Caco-2 (cell line): ENCODE measurements at regions not wholly inside any gene's neighbourhood (a gene's known extent, or its start where the extent isn't known, plus 50 kb on each side); places are given as distances from the start of the nearest gene placed in this dataset.
"Not testable (repeated sequence)": the region's sequence is repeated elsewhere in the genome, so short reads cannot be mapped to it uniquely, and the experiment has no call there.

Source experiments
- BruUV-seq: library from RNA; stranded (reverse); fragments of 400-500 nt; replicated peaks from 2 replicates; lab custom pipeline; 2021; lab: Mats Ljungman, UMichigan
- CTCF ChIA-PET: fragments of 300-600 bp; sonication (Branson Sonifier 250); formaldehyde crosslinking; loops from one replicate; lab custom pipeline; 2022; ENCODE audit warnings: antibody characterized with exemption; lab: Charles Lee
- POLR2A ChIA-PET: fragments of 300-600 bp; sonication (Branson Sonifier 250); formaldehyde crosslinking; loops from one replicate; lab custom pipeline; 2022; ENCODE audit warnings: antibody characterized with exemption; lab: Charles Lee
- DNase-seq, 2 experiments: peaks; one replicate each; pipeline versions ENCODE4 v3.0.0 to v3.0.0-alpha.2; 2020 to 2022
- H3K27me3 ChIP-seq: replicated peaks from 2 replicates; pipeline ENCODE4 v1.6.0; 2011; ENCODE audit warnings: low read length; ENCODE audit not compliant: control insufficient read depth, insufficient read depth
- H3K36me3 ChIP-seq: 2 replicates; pipeline ENCODE4 v1.5.1; 2011; ENCODE audit warnings: low read length; ENCODE audit not compliant: control insufficient read depth, insufficient read depth
- H3K4me1 ChIP-seq: fragments of 250-450 bp; sonication (Bioruptor Pico); 2 replicates; pipeline ENCODE4 v1.5.1; 2020; ENCODE audit warnings: mild to moderate bottlenecking
- H3K4me3 ChIP-seq: 2 replicates; pipeline ENCODE4 v1.5.1; 2011; ENCODE audit warnings: low read depth, mild to moderate bottlenecking, control low read depth, low read length
- H3K9me3 ChIP-seq: fragments of 250-450 bp; sonication (Bioruptor Pico); 2 replicates; pipeline ENCODE4 v1.5.1; 2020; ENCODE audit warnings: mild to moderate bottlenecking, moderate library complexity
- H3K27ac Mint-ChIP-seq: one replicate; pipeline ENCODE4 v1.8.0; 2022; ENCODE audit warnings: mixed read lengths; ENCODE audit not compliant: unreplicated experiment
- H3K27me3 Mint-ChIP-seq: one replicate; pipeline ENCODE4 v1.8.0; 2022; ENCODE audit warnings: mixed read lengths; ENCODE audit not compliant: insufficient read depth, unreplicated experiment
- H3K36me3 Mint-ChIP-seq: one replicate; pipeline ENCODE4 v1.8.0; 2022; ENCODE audit warnings: mild to moderate bottlenecking, mixed read lengths; ENCODE audit not compliant: insufficient read depth, unreplicated experiment
- H3K4me1 Mint-ChIP-seq: one replicate; pipeline ENCODE4 v1.8.0; 2022; ENCODE audit warnings: low read depth, mixed read lengths; ENCODE audit not compliant: unreplicated experiment
- H3K4me3 Mint-ChIP-seq: one replicate; pipeline ENCODE4 v1.8.0; 2022; ENCODE audit warnings: mild to moderate bottlenecking, moderate library complexity, mixed read lengths; ENCODE audit not compliant: unreplicated experiment
- H3K9me3 Mint-ChIP-seq: one replicate; pipeline ENCODE4 v1.8.0; 2022; ENCODE audit warnings: mixed read lengths; ENCODE audit not compliant: unreplicated experiment
- intact Hi-C: fragments of 100-400 bp; cut with micrococcal nuclease; formaldehyde crosslinking; loops from one replicate; pipeline ENCODE4 v1.10.0; 2022; ENCODE audit not compliant: unreplicated experiment

DNA sequence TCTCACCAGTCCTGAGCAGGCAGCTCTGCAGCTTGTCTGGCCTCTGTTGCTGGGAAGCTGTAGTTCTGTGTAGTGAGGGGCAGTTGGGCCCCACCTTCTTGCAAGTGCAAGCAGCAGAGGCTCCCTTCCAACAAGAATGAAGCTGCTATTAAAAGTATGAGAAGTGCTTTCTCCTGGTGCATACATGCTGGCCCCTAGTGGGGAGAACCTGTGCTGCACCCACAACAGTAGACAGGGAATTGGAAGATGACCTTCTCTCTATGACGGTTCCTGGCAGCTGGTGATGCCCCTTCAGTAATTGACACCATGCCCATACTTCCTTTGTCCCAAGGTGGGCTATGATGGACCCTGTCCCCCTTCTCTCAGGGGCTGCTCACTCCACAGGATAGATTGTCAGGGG lies 141.5 kb downstream of the SPIN4 start:
- POLR2A ChIA-PET, H3K4me1 Mint-ChIP-seq, H3K9me3 Mint-ChIP-seq, intact Hi-C loops, H3K4me1 ChIP-seq, CTCF ChIA-PET, H3K27me3 ChIP-seq, H3K36me3 ChIP-seq, H3K4me3 ChIP-seq, DNase-seq, H3K27me3 Mint-ChIP-seq, H3K4me3 Mint-ChIP-seq, H3K27ac Mint-ChIP-seq, H3K36me3 Mint-ChIP-seq, H3K9me3 ChIP-seq, BruUV-seq: not testable (repeated sequence)

DNA sequence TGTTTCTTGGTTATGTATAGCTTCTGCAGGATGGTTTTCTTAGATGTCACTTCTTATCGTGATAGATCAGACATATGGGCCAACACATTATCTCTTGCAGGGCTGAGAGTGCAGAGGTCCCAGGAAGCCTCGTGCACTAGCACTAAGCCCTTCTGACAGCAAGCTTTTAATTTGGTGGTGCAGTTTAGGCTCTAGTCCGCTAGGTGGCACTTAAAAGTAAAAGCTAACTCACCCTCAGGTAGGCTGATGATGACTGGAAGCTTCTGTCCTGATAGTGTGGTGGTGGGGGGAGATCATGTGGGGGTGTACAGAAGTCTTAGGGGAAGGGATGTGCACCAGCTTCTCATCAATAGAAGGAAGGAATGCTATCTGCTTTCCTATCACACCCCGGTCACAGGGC lies 142.0 kb downstream of the SPIN4 start:
- POLR2A ChIA-PET, H3K27me3 Mint-ChIP-seq, H3K9me3 Mint-ChIP-seq, H3K4me1 ChIP-seq, H3K4me3 ChIP-seq, H3K4me1 Mint-ChIP-seq, H3K4me3 Mint-ChIP-seq, H3K9me3 ChIP-seq, CTCF ChIA-PET, DNase-seq, H3K27ac Mint-ChIP-seq, intact Hi-C loops, BruUV-seq, H3K36me3 ChIP-seq, H3K27me3 ChIP-seq, H3K36me3 Mint-ChIP-seq: not testable (repeated sequence)

DNA sequence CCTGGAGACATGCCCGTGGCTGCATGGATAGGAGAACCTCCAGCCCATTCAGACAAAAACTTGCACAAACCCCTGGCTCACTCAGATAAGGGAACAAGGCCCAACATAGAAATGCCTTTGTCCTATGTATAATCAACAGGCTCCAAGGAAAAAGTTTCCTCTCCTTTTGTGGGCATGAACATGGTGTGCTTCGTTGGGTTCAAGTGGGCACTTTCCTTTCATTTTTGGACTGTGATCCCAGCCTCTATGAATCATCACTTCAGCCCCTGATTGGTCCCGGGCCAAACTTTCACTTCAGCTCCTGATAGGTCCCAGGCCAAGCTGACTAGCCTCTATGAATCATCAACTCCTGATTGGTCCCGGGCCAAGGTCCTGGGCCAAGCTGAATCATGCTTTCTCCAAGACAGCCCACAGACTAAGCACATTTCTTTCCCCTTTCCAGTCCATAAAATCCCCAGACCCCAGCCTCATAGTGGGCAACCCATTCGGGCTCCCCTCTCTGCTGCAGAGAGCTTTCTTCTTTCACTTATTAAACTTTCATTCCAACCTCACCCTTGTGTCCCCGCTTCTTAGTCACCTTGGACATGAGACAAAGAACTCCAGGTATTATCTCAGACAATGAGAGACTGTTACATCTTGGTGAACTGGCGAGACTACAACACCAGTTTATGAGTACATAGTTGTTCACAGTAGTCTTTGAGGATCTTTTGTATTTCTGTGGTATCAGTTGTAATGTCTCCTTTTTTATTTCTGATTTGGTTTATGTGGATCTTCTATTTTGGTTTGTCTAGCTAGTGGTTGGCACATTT lies 146.7 kb downstream of the SPIN4 start:
- CTCF ChIA-PET, H3K4me3 Mint-ChIP-seq, H3K27ac Mint-ChIP-seq, H3K9me3 Mint-ChIP-seq, intact Hi-C loops, H3K27me3 Mint-ChIP-seq, H3K36me3 ChIP-seq, H3K4me1 Mint-ChIP-seq, H3K4me3 ChIP-seq, H3K36me3 Mint-ChIP-seq, H3K9me3 ChIP-seq, DNase-seq, POLR2A ChIA-PET, H3K4me1 ChIP-seq, H3K27me3 ChIP-seq, BruUV-seq: not testable (repeated sequence)

DNA sequence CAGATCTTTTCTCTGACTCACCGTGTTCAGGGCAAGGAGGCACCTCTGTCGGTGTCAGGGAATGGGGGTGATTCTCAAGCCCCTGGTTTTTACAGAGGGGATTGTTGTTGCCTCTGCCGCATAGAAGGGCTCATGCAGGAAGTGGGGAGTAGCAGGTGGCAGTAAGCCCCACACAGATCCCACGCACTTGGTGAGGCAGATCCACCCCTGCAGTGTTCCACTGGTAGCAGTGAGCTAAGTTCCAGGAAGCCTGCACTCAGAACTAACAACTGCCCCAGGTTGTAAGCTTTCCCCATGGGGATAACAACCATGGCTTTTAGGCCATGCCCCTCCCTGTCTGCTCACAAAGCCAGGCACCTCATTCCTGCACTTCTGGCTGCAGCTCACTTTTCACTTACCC lies 149.1 kb downstream of the SPIN4 start:
- DNase-seq, H3K4me3 ChIP-seq, H3K27ac Mint-ChIP-seq, H3K9me3 ChIP-seq, CTCF ChIA-PET, intact Hi-C loops, POLR2A ChIA-PET, H3K9me3 Mint-ChIP-seq, BruUV-seq, H3K36me3 ChIP-seq, H3K4me3 Mint-ChIP-seq, H3K4me1 Mint-ChIP-seq, H3K27me3 Mint-ChIP-seq, H3K4me1 ChIP-seq, H3K36me3 Mint-ChIP-seq, H3K27me3 ChIP-seq: not testable (repeated sequence)

DNA sequence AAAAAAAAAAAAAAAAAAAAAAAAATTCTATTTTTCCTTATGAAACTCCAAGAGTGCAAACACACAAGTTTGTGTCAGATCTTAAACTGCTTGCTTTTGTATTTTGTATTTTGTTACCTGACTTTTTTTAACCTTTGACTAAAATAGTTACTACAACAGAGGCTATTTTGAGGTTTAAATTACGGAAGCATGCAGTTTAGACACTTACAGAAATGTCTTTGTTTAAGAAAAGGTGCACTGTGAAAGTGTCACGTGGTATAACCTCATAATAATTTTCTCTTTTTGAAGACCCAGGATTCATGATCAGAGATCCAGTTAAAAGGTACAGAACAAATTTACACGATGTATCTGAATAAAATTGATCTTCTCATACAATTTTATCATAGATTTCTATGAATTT lies 152.4 kb downstream of the SPIN4 start:
- intact Hi-C loops = not testable (repeated sequence)

DNA sequence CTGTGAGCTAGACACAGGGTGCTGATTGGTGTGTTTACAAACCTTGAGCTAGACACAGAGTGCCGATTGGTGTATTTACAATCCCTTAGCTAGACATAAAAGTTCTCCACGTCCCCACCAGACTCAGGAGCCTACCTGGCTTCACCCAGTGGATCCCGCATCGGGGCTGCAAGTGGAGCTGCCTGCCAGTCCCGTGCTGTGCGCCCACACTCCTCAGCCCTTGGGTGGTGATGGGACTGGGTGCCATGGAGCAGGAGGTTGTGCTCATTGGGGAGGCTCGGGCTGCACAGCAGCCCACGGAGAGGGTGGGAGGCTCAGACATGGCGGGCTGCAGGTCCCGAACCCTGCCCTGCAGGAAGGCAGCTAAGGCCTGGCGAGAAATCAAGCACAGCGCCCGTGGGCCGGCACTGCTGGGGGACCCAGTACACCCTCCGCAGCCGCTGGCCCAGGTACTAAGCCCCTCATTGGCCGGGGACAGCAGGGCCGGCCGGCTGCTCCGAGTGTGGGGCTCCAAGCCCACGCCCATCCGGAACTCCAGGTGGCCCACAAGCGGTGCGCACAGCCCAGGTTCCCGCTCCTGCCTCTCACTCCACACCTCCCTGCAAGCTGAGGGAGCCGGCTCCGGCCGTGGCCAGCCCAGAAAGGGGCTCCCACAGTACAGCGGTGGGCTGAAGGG lies 158.6 kb downstream of the SPIN4 start:
- H3K27ac Mint-ChIP-seq, H3K4me3 ChIP-seq, BruUV-seq, POLR2A ChIA-PET, H3K9me3 Mint-ChIP-seq, H3K4me1 Mint-ChIP-seq, H3K9me3 ChIP-seq, H3K27me3 Mint-ChIP-seq, H3K27me3 ChIP-seq, H3K4me3 Mint-ChIP-seq, H3K4me1 ChIP-seq, DNase-seq, intact Hi-C loops, CTCF ChIA-PET, H3K36me3 Mint-ChIP-seq, H3K36me3 ChIP-seq: not testable (repeated sequence)

More for the DNA sequence above, 152.4 kb downstream of the SPIN4 start:
- H3K9me3 Mint-ChIP-seq, H3K27ac Mint-ChIP-seq, H3K4me1 Mint-ChIP-seq, DNase-seq, H3K36me3 ChIP-seq, H3K4me3 Mint-ChIP-seq, H3K36me3 Mint-ChIP-seq, H3K4me3 ChIP-seq, H3K27me3 ChIP-seq, POLR2A ChIA-PET, H3K27me3 Mint-ChIP-seq, H3K4me1 ChIP-seq, CTCF ChIA-PET, H3K9me3 ChIP-seq, BruUV-seq: not testable (repeated sequence)
